ENCODE measurements at regions not wholly inside any gene's neighbourhood (a gene's known extent, or its start where the extent isn't known, plus 50 kb on each side); places are given as distances from the start of the nearest gene placed in this dataset.

- no peak for DNase-seq (ENCODE audit: insufficient read length, low spot score)
- TF ChIP-seq POLR2A (IDR thresholded peaks at IDR 0.05; ENCODE audit: low read depth, low read length): no peak
- FAIRE-seq: no peak
Observed at GRCh38 chr7:91659096-91659495, 221.4 kb downstream of the MTERF1 start.

GRCh38 chr7:91660734-91661356 lies 219.7 kb downstream of the MTERF1 start:
- no peak for DNase-seq (ENCODE audit: insufficient read length, low spot score)
- no peak for TF ChIP-seq POLR2A (IDR thresholded peaks at IDR 0.05; ENCODE audit: low read depth, low read length)
- FAIRE-seq: no peak

- no peak for TF ChIP-seq POLR2A (IDR thresholded peaks at IDR 0.05; ENCODE audit: low read depth, low read length)
- DNase-seq (ENCODE audit: insufficient read length, low spot score) (no peak), FAIRE-seq (no peak)
Observed at GRCh38 chr7:91661727-91662126, 218.8 kb downstream of the MTERF1 start.

- DNase-seq (ENCODE audit: insufficient read length, low spot score) (no peak), FAIRE-seq (no peak)
- no peak for TF ChIP-seq POLR2A (IDR thresholded peaks at IDR 0.05; ENCODE audit: low read depth, low read length)
Observed at GRCh38 chr7:91668217-91668616, 212.3 kb downstream of the MTERF1 start.

- FAIRE-seq: no peak
- no peak for TF ChIP-seq POLR2A (IDR thresholded peaks at IDR 0.05; ENCODE audit: low read depth, low read length)
Observed at GRCh38 chr7:91671245-91671644, 209.3 kb downstream of the MTERF1 start.

GRCh38 chr7:91674470-91674869 lies 206.0 kb downstream of the MTERF1 start:
- DNase-seq (ENCODE audit: insufficient read length, low spot score) (no peak), FAIRE-seq (no peak)
- no peak for TF ChIP-seq POLR2A (IDR thresholded peaks at IDR 0.05; ENCODE audit: low read depth, low read length)

More at GRCh38 chr7:91671245-91671644, 209.3 kb downstream of the MTERF1 start:
- DNase-seq (ENCODE audit: insufficient read length, low spot score): no peak

GRCh38 chr7:91681718-91682117 lies 198.8 kb downstream of the MTERF1 start:
- no peak for FAIRE-seq
- TF ChIP-seq POLR2A (IDR thresholded peaks at IDR 0.05; ENCODE audit: low read depth, low read length): no peak
- no peak for DNase-seq (ENCODE audit: insufficient read length, low spot score)

- FAIRE-seq: no peak
- TF ChIP-seq POLR2A (IDR thresholded peaks at IDR 0.05; ENCODE audit: low read depth, low read length): no peak
- no peak for DNase-seq (ENCODE audit: insufficient read length, low spot score)
Observed at GRCh38 chr7:91683823-91684222, 196.7 kb downstream of the MTERF1 start.

- no peak for TF ChIP-seq POLR2A (IDR thresholded peaks at IDR 0.05; ENCODE audit: low read depth, low read length)
- DNase-seq (ENCODE audit: insufficient read length, low spot score): no peak
- no peak for FAIRE-seq
Observed at GRCh38 chr7:91685544-91685943, 195.0 kb downstream of the MTERF1 start.

- DNase-seq (ENCODE audit: insufficient read length, low spot score) (no peak), FAIRE-seq (no peak)
- no peak for TF ChIP-seq POLR2A (IDR thresholded peaks at IDR 0.05; ENCODE audit: low read depth, low read length)
Observed at GRCh38 chr7:91690541-91691070, 189.9 kb downstream of the MTERF1 start.

- DNase-seq (ENCODE audit: insufficient read length, low spot score): no peak
- no peak for TF ChIP-seq POLR2A (IDR thresholded peaks at IDR 0.05; ENCODE audit: low read depth, low read length)
- no peak for FAIRE-seq
Observed at GRCh38 chr7:91691865-91692264, 188.6 kb downstream of the MTERF1 start.

GRCh38 chr7:91692800-91693199 lies 187.7 kb downstream of the MTERF1 start:
- no peak for TF ChIP-seq POLR2A (IDR thresholded peaks at IDR 0.05; ENCODE audit: low read depth, low read length)
- DNase-seq (ENCODE audit: insufficient read length, low spot score): no peak
- no peak for FAIRE-seq

- no peak for TF ChIP-seq POLR2A (IDR thresholded peaks at IDR 0.05; ENCODE audit: low read depth, low read length)
- FAIRE-seq: no peak
- no peak for DNase-seq (ENCODE audit: insufficient read length, low spot score)
Observed at GRCh38 chr7:91694351-91694841, 186.1 kb downstream of the MTERF1 start.

- no peak for FAIRE-seq
- TF ChIP-seq POLR2A (IDR thresholded peaks at IDR 0.05; ENCODE audit: low read depth, low read length): no peak
- no peak for DNase-seq (ENCODE audit: insufficient read length, low spot score)
Observed at GRCh38 chr7:91710881-91711280, 169.6 kb downstream of the MTERF1 start.

GRCh38 chr7:91713669-91714068 lies 166.8 kb downstream of the MTERF1 start:
- no peak for DNase-seq (ENCODE audit: insufficient read length, low spot score)
- no peak for FAIRE-seq

More at GRCh38 chr7:91713669-91714068, 166.8 kb downstream of the MTERF1 start:
- TF ChIP-seq POLR2A (IDR thresholded peaks at IDR 0.05; ENCODE audit: low read depth, low read length): no peak

Data from H54 (cell line).